T-helper 2 cell treated with Interferon-gamma antibody and Interleukin-4, amounts not matched to agents 100 ng/mL and 5 ng/mL, for 36 hours (primary cell): ENCODE measurements at regions not wholly inside any gene's neighbourhood (a gene's known extent, or its start where the extent isn't known, plus 50 kb on each side); places are given as distances from the start of the nearest gene placed in this dataset.

Experiments
- intact Hi-C: fragments of 100-400 bp; cut with micrococcal nuclease; formaldehyde crosslinking; loops from one replicate; pipeline ENCODE4 v1.15.1; 2023

DNA sequence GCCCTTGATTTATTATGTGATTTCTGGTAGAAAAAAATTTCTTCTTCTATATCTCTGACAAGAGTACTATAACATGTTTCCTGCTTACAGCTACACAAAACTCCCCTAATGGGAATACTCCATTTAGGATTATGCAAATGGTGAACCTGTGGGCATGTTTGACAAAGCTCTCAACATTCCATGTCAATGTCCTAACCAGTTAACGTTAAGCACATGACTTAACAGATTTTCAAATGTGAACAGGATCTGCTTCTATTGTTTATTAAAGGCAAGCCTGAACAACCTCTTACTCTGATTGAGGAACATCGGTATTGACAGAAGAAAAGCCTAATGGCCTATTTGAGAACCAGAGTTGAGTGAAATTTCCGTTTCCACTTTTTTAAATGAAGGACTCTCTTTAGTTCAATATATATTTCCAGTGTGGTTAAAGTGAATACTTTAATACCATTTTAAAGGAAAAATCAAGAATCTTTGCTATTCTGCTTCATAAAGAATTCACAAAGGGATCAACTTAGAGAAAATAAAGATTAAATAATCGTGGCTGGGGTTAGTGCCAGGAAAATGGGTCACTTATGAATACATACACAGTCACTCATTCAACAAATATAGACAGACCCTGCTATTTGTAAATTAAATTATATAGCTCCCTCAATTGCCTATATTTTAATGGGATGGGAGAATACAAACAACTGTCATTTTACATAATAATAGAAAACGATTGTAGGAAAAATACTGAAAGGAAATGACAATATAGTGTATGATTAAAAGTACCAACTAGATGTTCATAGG, 300.3 kb upstream of the CBLB start:
- intact Hi-C loops, result no loop called here

DNA sequence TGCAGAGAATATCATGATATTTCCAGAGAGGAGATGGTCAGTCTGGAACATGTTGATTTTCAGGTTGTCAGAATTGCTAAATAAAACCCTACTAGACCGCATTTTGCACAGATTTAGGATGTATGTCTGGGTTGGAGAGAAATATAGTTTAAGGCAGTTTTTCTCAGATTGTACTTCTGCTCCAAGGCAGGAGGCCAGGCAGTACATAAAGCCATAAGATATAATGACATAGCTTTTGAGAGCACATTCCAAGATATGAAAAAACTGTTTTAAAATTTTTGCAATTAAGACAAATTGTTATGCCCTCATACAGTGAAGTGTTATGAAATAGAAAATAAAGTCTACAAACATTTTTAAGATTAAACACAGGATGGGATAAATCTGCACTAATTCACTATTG, 301.8 kb upstream of the CBLB start:
- intact Hi-C loops, result loop anchor here (10.0 kb wide), 1 partner anchor 254 kb away; no protein-coding TSS in a partner anchor

DNA sequence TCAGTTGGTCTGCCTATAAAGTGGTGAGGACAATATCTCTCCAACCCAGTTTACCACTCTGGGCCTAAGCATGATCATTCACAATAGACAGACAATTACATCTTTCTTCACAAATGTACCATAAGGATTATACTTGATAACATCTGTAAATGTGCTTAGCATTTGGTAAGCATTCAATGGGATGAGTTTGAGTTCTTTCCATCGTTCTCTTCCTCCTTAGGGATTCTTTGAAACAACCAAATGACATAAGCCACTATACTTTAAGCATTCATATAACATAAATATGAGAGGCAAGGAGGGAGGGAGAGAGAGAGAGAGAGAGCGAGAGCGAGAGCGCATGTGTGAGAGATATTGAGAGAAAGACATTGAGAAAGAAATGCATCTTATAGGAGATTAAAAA, 303.3 kb upstream of the CBLB start:
- intact Hi-C loops, result loop anchor here (2.0 to 10.0 kb wide), 2 partner anchors 51 to 253 kb away; no protein-coding TSS in a partner anchor

DNA sequence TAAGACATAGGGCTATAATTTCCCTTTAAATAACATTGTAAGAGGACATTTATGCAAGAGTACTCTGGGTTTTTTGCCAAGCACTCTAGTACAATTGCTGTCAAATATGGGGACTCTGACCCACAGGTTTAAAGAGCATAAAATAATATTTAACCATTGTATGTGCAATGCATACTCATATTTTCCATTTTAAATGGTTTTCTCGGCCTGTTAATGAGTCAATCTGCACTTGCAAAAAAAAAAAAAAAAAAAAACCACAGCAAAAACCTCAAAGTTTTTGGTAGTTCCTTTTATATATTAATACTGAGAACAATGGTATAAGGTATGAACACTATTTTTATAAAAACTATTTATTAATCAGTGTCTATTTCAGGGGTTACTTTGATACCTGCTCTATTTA, 304.0 kb upstream of the CBLB start:
- intact Hi-C loops, result loop anchor here (2.0 to 10.0 kb wide), 2 partner anchors 50 to 252 kb away; no protein-coding TSS in a partner anchor

DNA sequence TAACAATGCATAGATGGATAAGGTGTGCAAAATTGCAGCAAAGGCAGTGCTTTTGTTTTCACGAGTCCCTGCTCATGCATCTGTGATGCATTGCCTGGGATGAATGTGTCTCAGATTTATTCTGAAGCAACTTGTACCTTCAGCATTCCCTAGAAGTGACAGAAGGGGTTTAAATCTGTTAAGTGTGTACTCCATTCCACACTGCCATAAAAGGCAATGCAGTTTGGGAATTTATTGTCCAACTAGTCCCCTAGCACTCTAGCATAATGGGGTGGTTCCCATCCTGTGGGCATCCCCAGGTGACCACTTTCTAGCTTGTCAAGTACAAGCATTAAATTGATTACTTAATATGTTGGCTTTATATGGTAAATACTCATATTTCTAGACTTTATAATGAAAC, 306.5 kb upstream of the CBLB start:
- intact Hi-C loops, result loop anchor here (5.0 to 10.0 kb wide), 3 partner anchors 163 to 368 kb away; no protein-coding TSS in a partner anchor

DNA sequence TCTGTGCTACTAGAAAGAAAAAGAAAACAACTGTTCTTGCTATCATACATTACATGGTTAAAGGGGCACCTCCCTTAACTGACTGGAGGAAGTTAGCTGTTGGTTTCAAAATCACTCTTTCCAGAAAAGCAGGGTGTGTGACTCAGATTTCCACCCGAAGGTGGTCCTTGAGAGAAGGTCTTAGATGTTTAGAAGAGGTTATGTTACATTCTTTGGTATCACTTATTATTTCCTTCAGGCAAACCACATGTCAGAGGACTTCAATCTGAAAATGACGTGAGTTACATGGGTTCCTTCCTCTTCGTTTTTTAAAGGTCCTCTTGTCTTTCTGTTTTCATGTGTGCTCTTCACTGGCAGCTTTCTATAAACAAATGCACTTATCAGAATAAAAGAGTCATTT, 307.9 kb upstream of the CBLB start:
- intact Hi-C loops, result loop anchor here (1.0 to 10.0 kb wide), 10 partner anchors 9 to 808 kb away; partner anchors contain the start of gene CBLB

DNA sequence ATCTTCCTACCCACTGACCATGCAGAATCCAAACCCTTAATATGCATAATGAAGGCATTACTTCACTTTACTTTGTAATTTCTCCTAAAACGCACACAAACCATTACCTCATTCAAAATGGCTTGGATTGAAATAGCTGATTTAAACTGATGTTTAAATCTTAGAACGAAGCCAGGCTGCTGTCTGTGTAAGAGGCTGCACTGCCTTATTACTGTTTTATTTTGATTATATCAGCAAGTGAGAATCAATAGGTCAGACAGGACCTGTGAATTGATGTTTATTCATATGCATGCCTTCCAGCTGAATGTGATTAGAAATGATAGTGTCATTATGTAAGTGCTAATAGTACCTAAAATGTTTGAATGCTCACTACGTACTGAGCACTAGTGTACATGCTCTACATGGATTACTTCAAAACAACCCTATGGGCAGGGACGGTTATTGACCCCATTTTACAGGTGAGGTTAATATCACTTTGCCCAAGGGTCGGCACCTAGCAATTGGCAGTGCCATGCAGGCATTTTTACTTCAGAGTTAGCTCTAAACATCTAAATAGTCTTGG, 314.2 kb upstream of the CBLB start:
- intact Hi-C loops, result no loop called here

DNA sequence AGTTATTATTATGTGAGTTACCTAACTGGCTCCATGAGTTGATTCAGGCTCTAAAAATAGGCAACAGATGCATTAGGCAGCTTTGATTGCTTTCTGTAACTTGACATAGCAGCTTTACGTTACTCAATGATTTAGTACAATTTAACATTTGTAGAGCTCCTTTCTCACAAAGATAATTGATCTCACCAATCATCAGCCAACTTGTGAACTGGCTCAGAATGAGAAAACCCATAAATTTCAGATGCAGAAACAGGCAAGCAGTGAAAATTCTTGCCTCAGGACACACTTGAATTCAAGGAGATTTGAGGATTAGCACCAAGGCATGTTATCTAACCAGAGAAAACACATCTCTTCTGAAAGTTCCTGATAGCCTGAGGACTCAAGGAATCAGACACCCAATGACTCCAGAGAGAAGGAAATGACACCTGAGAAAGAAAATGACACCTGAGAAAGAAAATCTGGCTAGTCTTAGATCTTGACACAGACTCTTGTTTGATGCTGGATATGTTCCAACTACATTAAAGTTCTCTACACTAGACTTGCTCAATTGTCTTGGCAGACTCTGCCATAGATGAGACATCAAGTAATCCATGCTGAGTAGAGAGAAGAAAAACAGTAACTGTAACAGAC, 315.1 kb upstream of the CBLB start:
- intact Hi-C loops, result loop anchor here (2.0 kb wide), 1 partner anchor 23 kb away; no protein-coding TSS in a partner anchor

DNA sequence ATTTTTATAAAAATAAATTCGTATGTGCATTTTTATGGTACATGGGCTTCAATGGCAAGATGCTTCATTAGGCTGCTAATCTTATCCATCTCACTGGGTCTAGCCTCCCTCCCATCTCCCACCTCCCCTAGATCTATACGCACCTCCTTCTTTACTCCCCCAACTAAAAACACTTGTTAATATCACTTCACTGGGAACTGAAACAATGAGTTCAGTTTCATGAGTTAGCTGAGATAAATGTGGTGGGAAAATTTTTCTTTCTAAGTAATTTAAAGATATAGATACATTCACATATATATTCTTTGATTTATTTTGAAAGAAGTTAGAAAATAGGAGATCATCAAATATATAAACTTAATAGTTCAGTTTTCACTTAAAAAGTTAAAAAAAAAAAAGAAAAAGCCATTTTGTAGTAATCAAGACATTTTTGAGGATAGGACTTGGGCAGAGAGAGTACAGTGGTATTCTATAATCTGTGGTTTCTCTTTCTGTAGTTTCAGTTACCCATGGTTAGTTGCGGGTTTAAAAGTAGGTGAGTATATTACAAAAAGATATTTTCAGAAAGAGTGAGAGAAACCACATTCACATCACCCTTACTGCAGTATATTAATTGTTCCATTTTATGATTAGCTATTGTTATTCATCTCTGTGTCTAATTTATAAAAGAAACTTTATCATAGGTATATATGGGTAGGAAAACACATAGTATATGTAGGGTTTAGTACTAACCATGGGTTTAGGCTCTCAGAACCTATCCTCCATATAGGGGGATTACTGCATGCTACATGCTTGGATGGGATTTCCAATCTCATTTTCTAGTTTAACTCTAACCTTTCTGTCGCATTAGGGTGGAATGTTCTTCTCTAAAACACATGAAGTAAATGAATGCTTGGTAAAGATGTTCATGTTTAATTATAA, 316.0 kb upstream of the CBLB start:
- intact Hi-C loops, result loop anchor here (1.0 to 5.0 kb wide), 3 partner anchors 8 to 148 kb away; no protein-coding TSS in a partner anchor

DNA sequence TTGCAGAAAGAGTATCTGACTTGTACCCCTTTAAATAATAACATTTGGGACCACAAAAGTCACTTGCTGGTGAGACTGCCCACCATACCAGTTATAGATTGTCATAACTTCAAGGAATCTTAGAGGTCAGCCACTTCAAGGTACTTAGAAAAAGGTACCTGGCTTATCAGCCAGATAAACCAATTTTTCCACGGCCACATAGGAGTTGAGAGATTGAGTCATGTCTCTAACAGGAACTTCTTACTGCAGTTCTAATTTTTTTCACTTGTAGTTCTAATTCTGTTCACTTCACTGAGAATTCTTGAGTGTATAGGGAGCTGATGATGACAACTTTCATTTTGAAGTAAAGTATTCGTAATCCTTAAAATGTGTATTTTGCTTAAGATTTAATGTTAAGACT, 317.1 kb upstream of the CBLB start:
- intact Hi-C loops, result loop anchor here (1.0 to 5.0 kb wide), 3 partner anchors 10 to 146 kb away; no protein-coding TSS in a partner anchor

DNA sequence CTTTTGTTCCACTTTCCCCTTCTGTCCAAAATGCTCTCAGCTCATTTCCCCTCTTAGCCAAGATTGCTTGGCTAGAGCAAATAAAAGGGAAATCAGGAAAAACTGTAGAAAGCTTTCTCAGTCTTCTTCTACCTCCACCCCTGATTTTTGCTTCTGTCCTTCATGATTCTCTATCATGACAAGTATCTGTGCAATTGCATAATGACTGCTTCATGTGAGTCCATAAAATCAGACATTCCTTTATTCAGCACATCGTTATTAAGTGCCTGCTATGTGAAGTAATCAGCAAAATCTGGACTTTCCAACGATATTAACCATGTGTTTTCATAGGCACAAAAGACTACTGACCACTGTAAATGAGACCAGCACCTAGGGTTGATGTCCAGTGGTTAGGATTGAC, 321.5 kb upstream of the CBLB start:
- intact Hi-C loops, result no loop called here

DNA sequence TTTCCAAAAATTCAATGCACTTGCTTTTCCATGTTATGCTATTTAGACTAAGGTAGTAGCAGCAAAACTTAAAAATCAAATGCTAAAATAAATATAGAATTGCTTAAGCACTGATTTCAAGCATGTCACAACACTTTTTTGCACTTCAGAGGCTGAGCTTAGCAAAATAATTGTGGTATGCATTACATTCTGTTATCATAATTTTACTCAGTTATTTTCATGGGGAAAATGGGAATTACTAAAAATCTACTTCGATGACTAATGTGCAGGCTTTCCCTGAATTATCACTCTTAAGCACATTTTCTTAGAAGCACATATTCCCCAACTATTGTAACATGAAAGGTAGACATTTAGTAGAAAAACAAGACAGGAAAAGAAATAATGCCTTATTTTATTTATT, 322.4 kb upstream of the CBLB start:
- intact Hi-C loops, result no loop called here

DNA sequence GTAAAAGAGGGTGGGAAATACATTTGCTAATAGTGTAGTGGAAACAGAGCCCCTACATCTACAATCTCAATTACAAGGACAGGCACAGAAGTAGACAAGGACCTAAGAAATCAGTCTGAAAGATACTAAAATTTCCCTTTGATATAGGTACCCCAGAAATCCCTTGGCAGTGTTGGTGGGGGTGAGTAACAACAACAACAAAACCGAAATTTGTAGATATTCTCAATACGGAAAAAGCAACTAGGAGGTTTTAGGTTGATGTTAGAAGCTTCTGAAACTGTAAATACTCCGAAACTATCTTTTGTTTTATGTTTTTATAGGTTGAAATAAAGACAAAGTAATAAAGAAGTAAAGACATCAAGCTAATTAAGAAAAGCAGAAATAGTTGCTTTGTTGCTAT, 323.1 kb upstream of the CBLB start:
- intact Hi-C loops, result no loop called here

DNA sequence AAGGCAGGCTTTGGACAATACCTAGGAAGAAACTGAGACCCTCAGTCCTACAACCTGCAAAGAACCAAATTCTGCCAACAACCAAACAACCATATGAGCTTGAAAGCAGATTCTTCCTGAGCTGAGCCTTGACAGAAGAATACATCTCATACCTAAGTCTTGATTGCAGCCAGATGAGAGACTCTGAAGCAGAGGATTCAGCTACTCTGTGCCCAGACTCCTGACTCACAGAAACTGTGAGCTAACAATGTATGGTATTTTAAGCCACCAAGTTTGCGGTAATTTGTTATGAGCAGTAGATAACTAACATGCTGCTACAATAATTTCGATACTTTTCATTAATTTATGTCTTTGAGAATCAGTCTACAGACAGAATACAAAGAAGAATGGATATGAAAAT, 325.1 kb upstream of the CBLB start:
- intact Hi-C loops, result no loop called here

DNA sequence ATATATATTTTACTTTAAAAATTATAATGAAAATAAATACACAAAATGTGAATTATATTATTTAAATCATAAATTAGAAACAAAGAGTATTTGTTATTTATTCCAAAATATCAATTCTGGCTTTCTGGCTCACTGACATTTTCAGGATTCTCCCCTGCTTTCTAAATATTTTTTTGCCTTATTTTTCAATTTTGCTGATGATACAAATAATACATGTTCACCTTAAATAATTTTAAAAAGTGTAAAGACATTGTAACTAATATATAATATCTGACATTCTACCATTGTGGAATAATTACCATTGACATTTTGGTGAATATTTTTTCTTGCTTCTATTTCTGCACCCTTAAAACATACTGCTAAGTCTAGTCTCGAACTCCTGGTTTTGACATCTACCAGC, 325.9 kb upstream of the CBLB start:
- intact Hi-C loops, result no loop called here

DNA sequence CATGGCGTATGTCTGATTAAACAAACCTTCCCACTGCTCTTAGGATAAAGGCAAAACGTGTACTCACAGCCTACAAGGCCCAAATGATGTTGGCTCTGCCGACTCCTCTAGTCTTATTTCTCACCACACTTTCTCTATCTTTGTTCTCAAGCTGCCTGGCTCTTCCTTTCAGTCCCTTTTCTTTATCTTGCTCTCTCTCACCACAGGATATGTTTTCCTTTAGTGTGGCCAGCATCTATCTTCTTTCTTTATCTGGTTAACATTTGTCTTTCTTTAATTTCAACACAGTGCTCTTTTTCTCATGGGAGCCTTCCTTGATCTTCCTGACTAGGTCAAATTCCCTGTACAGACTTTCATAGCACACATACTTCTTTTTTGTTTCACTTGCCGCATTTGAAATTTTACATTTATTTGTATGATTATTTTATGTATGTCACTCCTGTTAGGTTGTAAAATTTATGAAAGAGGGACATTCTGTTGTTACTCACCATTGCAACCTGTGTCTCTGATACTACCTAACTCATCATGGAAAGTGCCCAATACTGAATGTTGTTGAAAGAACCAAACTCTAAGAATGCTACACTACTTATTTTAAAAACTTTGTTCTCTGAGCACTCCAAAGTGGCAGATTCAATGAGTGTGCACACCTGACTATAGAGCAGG, 328.9 kb upstream of the CBLB start:
- intact Hi-C loops, result no loop called here

DNA sequence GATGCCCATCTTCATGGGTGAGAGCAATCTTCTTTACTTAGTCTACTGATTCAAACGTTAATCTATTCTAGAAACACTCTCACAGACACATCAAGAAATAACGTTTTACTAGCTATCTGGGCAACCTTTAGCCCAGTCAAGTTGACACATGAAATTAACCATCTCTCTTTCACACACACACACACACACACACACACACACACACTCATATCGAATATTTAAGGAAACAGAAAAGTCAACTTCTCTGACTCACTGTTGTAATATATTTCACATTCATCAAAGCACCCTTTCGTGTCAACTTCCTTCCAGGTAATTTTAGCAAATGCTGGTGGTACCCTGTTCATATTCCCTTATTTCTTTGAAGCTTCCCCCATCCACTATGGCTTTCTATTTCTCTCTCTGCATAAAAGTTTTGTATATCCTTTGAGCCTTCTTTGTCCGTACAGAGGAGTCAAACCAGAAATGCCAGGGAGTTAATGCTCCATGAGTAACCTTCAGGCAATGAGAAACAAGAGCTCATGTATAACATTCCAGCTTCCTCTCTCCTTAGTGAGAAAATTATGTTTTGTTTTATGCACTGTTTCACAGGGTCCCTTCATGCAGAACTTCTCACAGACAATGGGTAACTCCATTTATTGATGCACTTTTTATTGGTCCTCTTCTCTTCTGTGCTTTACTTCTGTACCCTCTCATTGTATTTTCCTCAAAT, 335.5 kb upstream of the CBLB start:
- intact Hi-C loops, result loop anchor here (10.0 kb wide), 1 partner anchor 840 kb away; the partner anchor contains the start of gene ALCAM

DNA sequence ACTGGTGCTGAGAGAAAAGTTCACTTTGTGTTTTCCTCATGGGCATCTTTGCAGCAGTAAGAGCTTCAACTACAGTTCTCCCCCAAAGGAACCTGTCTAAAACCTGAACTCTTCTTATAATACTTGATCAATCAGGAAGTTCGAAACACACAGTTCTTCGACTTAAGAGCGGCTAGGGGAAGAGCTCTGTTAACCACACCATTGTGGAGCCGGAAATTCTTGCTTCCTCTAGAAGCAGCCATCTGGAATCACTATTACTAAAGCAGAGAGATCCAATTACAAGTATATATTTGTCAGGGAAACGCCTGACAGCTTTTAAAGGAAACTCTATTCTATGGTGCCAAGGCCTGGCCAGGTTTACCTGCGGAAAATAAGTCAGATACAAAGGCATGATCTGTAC, 337.3 kb upstream of the CBLB start:
- intact Hi-C loops, result loop anchor here (1.0 to 10.0 kb wide), 4 partner anchors 21 to 841 kb away; partner anchors contain the start of gene ALCAM

DNA sequence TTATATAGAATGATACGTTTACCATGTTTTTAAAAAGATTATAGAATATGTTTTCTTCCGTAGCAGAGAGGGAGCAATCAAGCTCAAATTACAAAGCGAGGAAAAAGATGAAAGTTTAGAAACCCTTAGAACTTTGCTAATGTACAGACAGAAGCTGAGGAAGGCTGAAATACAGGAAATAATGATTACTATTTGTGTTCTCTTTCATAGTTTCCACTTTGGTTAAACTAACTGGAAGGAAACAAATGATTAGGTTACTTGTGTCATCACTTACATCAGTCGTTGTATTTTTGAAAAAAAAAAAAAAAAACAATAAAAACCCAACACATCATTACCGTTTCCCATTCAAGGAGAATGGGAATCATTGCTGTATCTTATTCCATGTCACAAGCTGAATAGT, 337.8 kb upstream of the CBLB start:
- intact Hi-C loops, result loop anchor here (1.0 to 10.0 kb wide), 4 partner anchors 22 to 842 kb away; partner anchors contain the start of gene ALCAM

DNA sequence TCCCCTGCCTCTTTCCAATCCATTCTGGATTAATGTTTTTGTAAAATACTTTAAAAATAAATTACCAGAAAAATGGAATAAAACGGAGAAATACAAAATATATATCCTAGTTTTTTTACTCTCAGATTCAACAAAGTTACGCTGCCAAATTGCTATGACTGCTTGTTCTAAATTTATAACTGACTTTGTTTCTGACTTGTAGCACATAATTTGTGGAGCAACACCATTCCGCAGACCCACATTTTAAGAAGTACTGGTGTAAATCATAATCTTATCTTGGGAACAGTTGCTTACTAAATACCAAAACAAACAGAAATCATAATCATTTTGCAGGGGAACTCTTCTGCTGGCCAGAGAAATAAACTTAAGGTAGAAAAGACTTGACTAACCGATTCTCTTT, 339.4 kb upstream of the CBLB start:
- intact Hi-C loops, result loop anchor here (5.0 to 10.0 kb wide), 2 partner anchors 456 to 843 kb away; partner anchors contain the start of gene ALCAM
